ENCODE measurements at regions not wholly inside any gene's neighbourhood (a gene's known extent, or its start where the extent isn't known, plus 50 kb on each side); places are given as distances from the start of the nearest gene placed in this dataset.
"Not testable (repeated sequence)": the region's sequence is repeated elsewhere in the genome, so short reads cannot be mapped to it uniquely, and the experiment has no call there.

- TF ChIP-seq GLIS3 (CRISPR knock-in tag; IDR thresholded peaks at IDR 0.05) (no peak), RARB (CRISPR knock-in tag; IDR thresholded peaks at IDR 0.05) (no peak), ZC3H10 (CRISPR knock-in tag; IDR thresholded peaks at IDR 0.05) (no peak), ZFP3 (CRISPR knock-in tag; IDR thresholded peaks at IDR 0.05) (no peak), ESRRG (CRISPR knock-in tag; IDR thresholded peaks at IDR 0.05) (no peak), PPARA (CRISPR knock-in tag; IDR thresholded peaks at IDR 0.05; ENCODE audit: borderline replicate concordance) (no peak), ISL1 (CRISPR knock-in tag; IDR thresholded peaks at IDR 0.05) (no peak; the same call in 1 of the 2 replicates), CREB5 (CRISPR knock-in tag; IDR thresholded peaks at IDR 0.05; ENCODE audit: low read depth) (no peak), CSDC2 (CRISPR knock-in tag; IDR thresholded peaks at IDR 0.05) (no peak), ZFP30 (CRISPR knock-in tag; IDR thresholded peaks at IDR 0.05) (no peak), BACH2 (CRISPR knock-in tag; IDR thresholded peaks at IDR 0.05; ENCODE audit: borderline replicate concordance) (no peak), ARNTL (CRISPR knock-in tag; IDR thresholded peaks at IDR 0.05; ENCODE audit: borderline replicate concordance, low read depth) (no peak)
- ATAC-seq: peak; percentile 20; the same call in 1 of the 3 replicates
These were observed 928.8 kb upstream of the ALCAM start for GRCh38 chr3:104437891-104438290.

DNA sequence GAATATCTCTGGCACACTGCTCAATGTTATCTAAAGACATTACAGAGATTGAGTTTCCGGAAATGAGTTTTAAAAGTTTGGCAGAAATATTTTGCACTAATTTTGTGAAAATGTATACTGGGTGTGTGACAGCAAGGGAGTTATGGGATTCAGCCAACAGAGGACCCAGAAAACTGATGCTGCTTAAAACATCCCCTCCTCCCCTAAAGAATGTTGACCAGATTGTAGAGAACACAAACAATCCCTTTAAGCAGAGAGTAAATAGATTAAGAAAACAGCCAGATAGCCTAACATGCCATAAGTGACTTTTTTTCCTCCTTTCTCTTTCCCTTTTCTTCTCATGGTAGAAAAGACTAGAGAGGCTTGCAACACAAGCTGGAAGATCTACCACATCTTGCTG lies 928.0 kb upstream of the ALCAM start:
- TF ChIP-seq ZNF70 (CRISPR knock-in tag; IDR thresholded peaks at IDR 0.05) (no peak), TCF4 (CRISPR knock-in tag; IDR thresholded peaks at IDR 0.05; ENCODE audit: borderline replicate concordance) (no peak), TOX (CRISPR knock-in tag; IDR thresholded peaks at IDR 0.05; ENCODE audit: borderline replicate concordance) (no peak), CREB5 (CRISPR knock-in tag; IDR thresholded peaks at IDR 0.05; ENCODE audit: low read depth) (no peak), CSDC2 (CRISPR knock-in tag; IDR thresholded peaks at IDR 0.05) (no peak), TSHZ2 (CRISPR knock-in tag; IDR thresholded peaks at IDR 0.05) (no peak)
- TF ChIP-seq, protein P1, sequence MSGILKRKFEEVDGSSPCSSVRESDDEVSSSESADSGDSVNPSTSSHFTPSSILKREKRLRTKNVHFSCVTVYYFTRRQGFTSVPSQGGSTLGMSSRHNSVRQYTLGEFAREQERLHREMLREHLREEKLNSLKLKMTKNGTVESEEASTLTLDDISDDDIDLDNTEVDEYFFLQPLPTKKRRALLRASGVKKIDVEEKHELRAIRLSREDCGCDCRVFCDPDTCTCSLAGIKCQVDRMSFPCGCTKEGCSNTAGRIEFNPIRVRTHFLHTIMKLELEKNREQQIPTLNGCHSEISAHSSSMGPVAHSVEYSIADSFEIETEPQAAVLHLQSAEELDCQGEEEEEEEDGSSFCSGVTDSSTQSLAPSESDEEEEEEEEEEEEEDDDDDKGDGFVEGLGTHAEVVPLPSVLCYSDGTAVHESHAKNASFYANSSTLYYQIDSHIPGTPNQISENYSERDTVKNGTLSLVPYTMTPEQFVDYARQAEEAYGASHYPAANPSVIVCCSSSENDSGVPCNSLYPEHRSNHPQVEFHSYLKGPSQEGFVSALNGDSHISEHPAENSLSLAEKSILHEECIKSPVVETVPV (CRISPR knock-in tag; IDR thresholded peaks at IDR 0.05): no peak
- ATAC-seq: no peak

- not testable (repeated sequence) for ATAC-seq
These were observed 921.3 kb upstream of the ALCAM start for GRCh38 chr3:104445252-104445919.

DNA sequence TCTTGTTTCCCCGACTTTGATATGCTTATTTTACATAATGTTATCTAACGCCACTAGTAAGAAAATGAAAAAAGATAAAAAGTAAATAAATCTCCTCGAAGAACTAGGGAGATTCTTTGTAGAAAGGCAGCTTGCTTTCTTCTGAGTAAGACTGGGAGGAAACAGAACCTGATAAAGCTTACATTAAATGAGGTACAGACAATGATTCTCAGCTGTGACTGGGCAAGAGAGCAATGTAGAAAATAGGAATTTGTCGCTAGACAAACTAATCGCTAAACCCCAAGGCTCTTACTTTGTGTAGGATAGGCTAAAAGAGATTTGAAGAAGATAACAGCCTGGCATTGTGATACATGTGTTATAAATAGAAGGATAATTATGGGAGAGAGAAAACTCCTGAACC lies 919.0 kb upstream of the ALCAM start:
- TF ChIP-seq SNAI2 (CRISPR knock-in tag; IDR thresholded peaks at IDR 0.05): no peak
- TF ChIP-seq, protein P2, sequence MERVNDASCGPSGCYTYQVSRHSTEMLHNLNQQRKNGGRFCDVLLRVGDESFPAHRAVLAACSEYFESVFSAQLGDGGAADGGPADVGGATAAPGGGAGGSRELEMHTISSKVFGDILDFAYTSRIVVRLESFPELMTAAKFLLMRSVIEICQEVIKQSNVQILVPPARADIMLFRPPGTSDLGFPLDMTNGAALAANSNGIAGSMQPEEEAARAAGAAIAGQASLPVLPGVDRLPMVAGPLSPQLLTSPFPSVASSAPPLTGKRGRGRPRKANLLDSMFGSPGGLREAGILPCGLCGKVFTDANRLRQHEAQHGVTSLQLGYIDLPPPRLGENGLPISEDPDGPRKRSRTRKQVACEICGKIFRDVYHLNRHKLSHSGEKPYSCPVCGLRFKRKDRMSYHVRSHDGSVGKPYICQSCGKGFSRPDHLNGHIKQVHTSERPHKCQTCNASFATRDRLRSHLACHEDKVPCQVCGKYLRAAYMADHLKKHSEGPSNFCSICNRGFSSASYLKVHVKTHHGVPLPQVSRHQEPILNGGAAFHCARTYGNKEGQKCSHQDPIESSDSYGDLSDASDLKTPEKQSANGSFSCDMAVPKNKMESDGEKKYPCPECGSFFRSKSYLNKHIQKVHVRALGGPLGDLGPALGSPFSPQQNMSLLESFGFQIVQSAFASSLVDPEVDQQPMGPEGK (CRISPR knock-in tag; IDR thresholded peaks at IDR 0.05; ENCODE audit: borderline replicate concordance): no peak
- TF ChIP-seq, protein P1 (CRISPR knock-in tag; IDR thresholded peaks at IDR 0.05): no peak
- no peak for TF ChIP-seq BACH2 (CRISPR knock-in tag; IDR thresholded peaks at IDR 0.05; ENCODE audit: borderline replicate concordance)
- no peak for TF ChIP-seq ZNF8 (CRISPR knock-in tag; IDR thresholded peaks at IDR 0.05)
- TF ChIP-seq ZNF70 (CRISPR knock-in tag; IDR thresholded peaks at IDR 0.05): no peak
- no peak for ATAC-seq
